ENCODE measurements at regions not wholly inside any gene's neighbourhood (a gene's known extent, or its start where the extent isn't known, plus 50 kb on each side); places are given as distances from the start of the nearest gene placed in this dataset.

DNA sequence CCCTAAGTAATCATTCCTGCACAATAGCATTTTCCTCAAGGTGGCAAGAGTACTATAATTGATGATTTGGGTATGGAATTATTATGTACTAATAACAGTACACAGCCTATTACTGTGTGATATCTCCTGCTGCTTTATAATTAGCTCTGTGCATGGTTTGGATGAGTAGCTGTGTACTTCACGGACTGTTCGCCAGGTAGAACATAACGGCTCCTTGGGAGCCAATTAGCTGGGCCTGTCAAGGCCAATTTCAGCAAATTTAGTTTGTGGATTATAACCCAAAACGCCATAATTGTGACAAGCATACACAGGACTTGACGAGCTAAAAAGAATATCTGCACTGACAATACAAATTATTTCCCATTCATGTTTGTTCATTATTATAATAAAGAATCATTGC is 1584.2 kb downstream of the SLITRK1 start (continued):
- TF ChIP-seq CEBPB (IDR thresholded peaks at IDR 0.05), result no peak
- TF ChIP-seq CHD4 (IDR thresholded peaks at IDR 0.05; ENCODE audit: borderline replicate concordance), result no peak
- TF ChIP-seq HDAC2 (IDR thresholded peaks at IDR 0.05), result no peak
- TF ChIP-seq, protein P1, sequence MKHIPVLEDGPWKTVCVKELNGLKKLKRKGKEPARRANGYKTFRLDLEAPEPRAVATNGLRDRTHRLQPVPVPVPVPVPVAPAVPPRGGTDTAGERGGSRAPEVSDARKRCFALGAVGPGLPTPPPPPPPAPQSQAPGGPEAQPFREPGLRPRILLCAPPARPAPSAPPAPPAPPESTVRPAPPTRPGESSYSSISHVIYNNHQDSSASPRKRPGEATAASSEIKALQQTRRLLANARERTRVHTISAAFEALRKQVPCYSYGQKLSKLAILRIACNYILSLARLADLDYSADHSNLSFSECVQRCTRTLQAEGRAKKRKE (CRISPR knock-in tag; IDR thresholded peaks at IDR 0.05; ENCODE audit: low read depth), result no peak
- TF ChIP-seq TFCP2L1 (CRISPR knock-in tag; IDR thresholded peaks at IDR 0.05), result no peak
- TF ChIP-seq KDM1A (IDR thresholded peaks at IDR 0.05; ENCODE audit: low read depth), result no peak
- TF ChIP-seq GATA3 (IDR thresholded peaks at IDR 0.05; ENCODE audit: borderline replicate concordance), result no peak

DNA sequence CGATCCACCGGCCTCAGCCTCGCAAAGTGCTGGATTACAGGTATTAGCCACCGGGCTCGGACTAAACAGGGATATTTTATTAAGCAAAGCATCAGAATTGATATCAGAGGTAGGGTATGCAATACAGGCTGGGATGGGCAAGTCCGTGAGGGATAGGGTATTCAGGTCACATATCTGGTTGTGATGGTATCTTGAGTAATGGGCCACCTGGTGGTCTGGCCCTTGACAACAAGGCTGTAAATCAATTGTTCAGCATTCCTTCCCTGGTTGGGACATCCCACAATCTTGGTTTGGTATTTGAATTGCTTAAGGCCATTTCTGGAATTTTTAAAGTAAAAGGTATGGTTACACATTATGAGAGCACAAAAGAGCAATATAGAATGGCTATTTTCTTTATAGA is 1588.0 kb downstream of the SLITRK1 start:
- Histone ChIP-seq H3K4me3 (no peak overlapping the region), H3K4me2 (no peak overlapping the region)
- 62% methylated on average over 6 of the region's 6 CpGs for WGBS (ENCODE audit: missing lambda C conversion rate)

DNA sequence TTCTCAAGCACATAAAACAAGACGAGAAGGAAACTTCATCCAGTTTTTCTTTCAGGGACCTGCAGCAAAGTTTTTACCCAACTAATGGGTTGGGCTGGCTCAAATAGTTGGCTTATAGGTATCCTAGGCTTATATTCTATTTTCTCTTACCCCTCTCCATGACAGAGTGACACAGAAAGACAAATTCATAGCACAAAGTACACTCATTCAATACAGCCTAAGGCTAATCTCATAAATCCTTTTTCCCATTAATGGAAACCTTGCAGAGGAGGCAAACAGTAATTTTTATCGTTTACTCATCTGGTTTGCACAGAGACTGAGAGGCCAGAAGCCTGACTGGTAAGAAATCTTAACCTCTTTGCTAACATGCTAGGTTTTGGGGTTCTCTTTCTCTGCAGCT is 1589.9 kb downstream of the SLITRK1 start:
- FAIRE-seq (no peak), ATAC-seq (no peak), DNase-seq (ENCODE audit: low read depth in 1 of 2, low spot score in 1 of 2) (no peak)
- no peaks in the 10 kb centered on the region for H3K4me1 ChIP-seq
- H3K9me3 ChIP-seq, result no peaks in the 10 kb centered on the region
- no peak overlapping the region for H3K4me2 ChIP-seq
- CTCF ChIA-PET, result no interaction called here
- no peak overlapping the region for H3K4me3 ChIP-seq
- POLR2A ChIA-PET, result no interaction called here
- 18% methylated on average over 2 of the region's 2 CpGs for WGBS (ENCODE audit: missing lambda C conversion rate)
- H3K27ac ChIP-seq, result no peak overlapping the region
- TF ChIP-seq, protein P2, sequence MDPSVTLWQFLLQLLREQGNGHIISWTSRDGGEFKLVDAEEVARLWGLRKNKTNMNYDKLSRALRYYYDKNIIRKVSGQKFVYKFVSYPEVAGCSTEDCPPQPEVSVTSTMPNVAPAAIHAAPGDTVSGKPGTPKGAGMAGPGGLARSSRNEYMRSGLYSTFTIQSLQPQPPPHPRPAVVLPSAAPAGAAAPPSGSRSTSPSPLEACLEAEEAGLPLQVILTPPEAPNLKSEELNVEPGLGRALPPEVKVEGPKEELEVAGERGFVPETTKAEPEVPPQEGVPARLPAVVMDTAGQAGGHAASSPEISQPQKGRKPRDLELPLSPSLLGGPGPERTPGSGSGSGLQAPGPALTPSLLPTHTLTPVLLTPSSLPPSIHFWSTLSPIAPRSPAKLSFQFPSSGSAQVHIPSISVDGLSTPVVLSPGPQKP (IDR thresholded peaks at IDR 0.05; ENCODE audit: low read depth, low read length), result no peak
- TF ChIP-seq RNF2 (IDR thresholded peaks at IDR 0.05; ENCODE audit: borderline replicate concordance, low read depth) (no peak), CHD2 (IDR thresholded peaks at IDR 0.05; ENCODE audit: low read length, partially characterized antibody) (no peak), RCOR1 (IDR thresholded peaks at IDR 0.05; ENCODE audit: low read depth, low read length) (no peak), EHF (CRISPR knock-in tag; IDR thresholded peaks at IDR 0.05) (no peak), HOXB13 (CRISPR knock-in tag; IDR thresholded peaks at IDR 0.05; ENCODE audit: low read depth) (no peak)
- TF ChIP-seq, protein P3, sequence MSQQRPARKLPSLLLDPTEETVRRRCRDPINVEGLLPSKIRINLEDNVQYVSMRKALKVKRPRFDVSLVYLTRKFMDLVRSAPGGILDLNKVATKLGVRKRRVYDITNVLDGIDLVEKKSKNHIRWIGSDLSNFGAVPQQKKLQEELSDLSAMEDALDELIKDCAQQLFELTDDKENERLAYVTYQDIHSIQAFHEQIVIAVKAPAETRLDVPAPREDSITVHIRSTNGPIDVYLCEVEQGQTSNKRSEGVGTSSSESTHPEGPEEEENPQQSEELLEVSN (IDR thresholded peaks at IDR 0.05; ENCODE audit: borderline replicate concordance, low read depth), result no peak
- TF ChIP-seq, protein P4, sequence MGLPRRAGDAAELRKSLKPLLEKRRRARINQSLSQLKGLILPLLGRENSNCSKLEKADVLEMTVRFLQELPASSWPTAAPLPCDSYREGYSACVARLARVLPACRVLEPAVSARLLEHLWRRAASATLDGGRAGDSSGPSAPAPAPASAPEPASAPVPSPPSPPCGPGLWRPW (IDR thresholded peaks at IDR 0.05), result no peak
- TF ChIP-seq, protein P1 (CRISPR knock-in tag; IDR thresholded peaks at IDR 0.05; ENCODE audit: low read depth), result no peak

More for the DNA sequence above, 1588.0 kb downstream of the SLITRK1 start:
- H3K9me3 ChIP-seq, result no peaks in the 10 kb centered on the region
- POLR2A ChIA-PET, result no interaction called here
- no peak overlapping the region for H3K27ac ChIP-seq
- no peaks in the 10 kb centered on the region for H3K4me1 ChIP-seq
- no peak for TF ChIP-seq HOXB13 (CRISPR knock-in tag; IDR thresholded peaks at IDR 0.05; ENCODE audit: low read depth)
- TF ChIP-seq HOXA7 (CRISPR knock-in tag; IDR thresholded peaks at IDR 0.05), result no peak
- no peak for TF ChIP-seq RCOR1 (IDR thresholded peaks at IDR 0.05; ENCODE audit: low read depth, low read length)
- TF ChIP-seq FOSB (CRISPR knock-in tag; IDR thresholded peaks at IDR 0.05), result no peak
- TF ChIP-seq ESRRA (IDR thresholded peaks at IDR 0.05; ENCODE audit: borderline replicate concordance, low read length), result no peak
- no peak for TF ChIP-seq RARB (CRISPR knock-in tag; IDR thresholded peaks at IDR 0.05)
- no peak for TF ChIP-seq ZSCAN20 (CRISPR knock-in tag; IDR thresholded peaks at IDR 0.05)
- TF ChIP-seq POLR2A (IDR thresholded peaks at IDR 0.05; ENCODE audit: low read length), result no peak
- TF ChIP-seq, protein P3 (IDR thresholded peaks at IDR 0.05; ENCODE audit: borderline replicate concordance, low read depth), result no peak
- TF ChIP-seq EP300 (IDR thresholded peaks at IDR 0.05), result no peak
- no peak for TF ChIP-seq CHD2 (IDR thresholded peaks at IDR 0.05; ENCODE audit: low read length, partially characterized antibody)
- TF ChIP-seq NFE2L2 (conservative IDR thresholded peaks at IDR 0.05; ENCODE audit: low read length), result no peak
- TF ChIP-seq, protein P1 (CRISPR knock-in tag; IDR thresholded peaks at IDR 0.05; ENCODE audit: low read depth), result no peak
- TF ChIP-seq POLR2AphosphoS2 (conservative IDR thresholded peaks at IDR 0.05; ENCODE audit: low read length), result no peak
- no peak for TF ChIP-seq JUN (IDR thresholded peaks at IDR 0.05)
- no peak for TF ChIP-seq EHF (CRISPR knock-in tag; IDR thresholded peaks at IDR 0.05)
- no peak for TF ChIP-seq SMC3 (IDR thresholded peaks at IDR 0.05)
- TF ChIP-seq, protein P5, sequence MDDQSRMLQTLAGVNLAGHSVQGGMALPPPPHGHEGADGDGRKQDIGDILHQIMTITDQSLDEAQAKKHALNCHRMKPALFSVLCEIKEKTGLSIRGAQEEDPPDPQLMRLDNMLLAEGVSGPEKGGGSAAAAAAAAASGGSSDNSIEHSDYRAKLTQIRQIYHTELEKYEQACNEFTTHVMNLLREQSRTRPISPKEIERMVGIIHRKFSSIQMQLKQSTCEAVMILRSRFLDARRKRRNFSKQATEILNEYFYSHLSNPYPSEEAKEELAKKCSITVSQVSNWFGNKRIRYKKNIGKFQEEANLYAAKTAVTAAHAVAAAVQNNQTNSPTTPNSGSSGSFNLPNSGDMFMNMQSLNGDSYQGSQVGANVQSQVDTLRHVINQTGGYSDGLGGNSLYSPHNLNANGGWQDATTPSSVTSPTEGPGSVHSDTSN (IDR thresholded peaks at IDR 0.05), result no peak
- TF ChIP-seq, protein P2 (IDR thresholded peaks at IDR 0.05; ENCODE audit: low read depth, low read length), result no peak
- CTCF ChIA-PET, result no interaction called here
- FAIRE-seq (no peak), DNase-seq (ENCODE audit: low read depth in 1 of 2, low spot score in 1 of 2) (no peak), ATAC-seq (no peak)

Data from A549 (cell line).